Activated naive CD4-positive, alpha-beta T cell treated with anti-CD3 and anti-CD28 coated beads, Interleukin-2, amount 50 U/mL, for 16 hours (primary cell): ENCODE measurements at regions not wholly inside any gene's neighbourhood (a gene's known extent, or its start where the extent isn't known, plus 50 kb on each side); places are given as distances from the start of the nearest gene placed in this dataset.

Experiments
- DNase-seq: peaks from one replicate; pipeline ENCODE4 v3.0.0-alpha.2; 2020

DNA sequence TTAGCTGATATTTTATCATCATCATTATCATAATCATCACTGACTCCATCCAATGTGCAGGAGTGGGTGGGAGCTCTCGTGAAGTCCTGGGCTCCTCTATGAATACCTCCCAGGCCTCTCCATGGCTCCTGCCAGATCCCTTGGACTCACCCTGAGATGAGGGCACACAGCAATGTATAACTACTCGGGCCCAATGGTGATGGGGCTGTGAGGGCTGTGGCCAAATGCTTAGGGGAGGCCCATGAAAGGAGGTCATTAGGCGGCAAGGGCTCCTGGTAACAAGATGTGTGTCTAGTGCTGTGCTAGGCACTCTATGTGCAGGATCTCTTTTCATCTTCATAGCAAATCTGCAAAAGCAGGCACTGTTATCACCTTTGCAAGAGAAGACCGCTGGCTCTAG, 270.9 kb downstream of the GLRX3 start:
- no peak for DNase-seq

DNA sequence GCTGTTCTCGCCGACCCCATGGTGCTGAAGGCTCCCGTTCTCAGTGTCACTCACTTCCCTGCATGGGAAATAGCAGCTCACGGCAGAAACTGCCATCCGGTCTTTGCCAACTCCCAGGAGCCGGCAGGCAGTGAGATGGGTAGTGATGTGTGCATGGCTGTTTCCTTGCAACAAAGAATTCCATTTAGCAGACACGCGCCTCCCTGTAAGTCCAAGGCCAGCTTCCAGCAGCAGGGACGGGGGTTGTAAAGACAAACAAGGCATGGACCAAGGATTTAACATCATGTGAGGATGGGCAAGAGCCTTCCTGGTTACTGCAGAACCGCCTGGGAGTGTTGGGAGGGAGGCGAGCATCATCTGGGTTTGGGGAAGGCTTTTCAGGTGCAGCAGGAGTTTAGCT, 273.1 kb downstream of the GLRX3 start:
- DNase-seq: no peak

DNA sequence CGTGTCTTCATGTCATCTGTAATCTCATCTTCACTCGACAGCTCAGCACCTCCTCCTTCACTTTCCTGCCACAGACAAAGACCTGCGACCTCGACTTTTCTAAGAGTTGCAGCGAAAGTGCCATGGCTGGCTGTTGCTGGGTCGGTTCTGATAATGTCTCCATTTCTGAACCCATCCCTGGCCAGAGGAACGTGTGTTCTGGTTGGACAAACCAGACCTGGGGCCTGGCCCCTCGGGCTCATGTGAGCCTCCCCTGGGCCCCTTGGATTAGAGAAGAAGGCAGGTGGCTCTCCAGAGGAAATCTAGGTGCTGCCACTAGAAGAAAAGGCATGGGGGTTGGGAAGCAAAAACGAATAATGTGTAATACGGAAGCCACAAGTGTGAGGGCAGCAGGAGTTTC, 273.7 kb downstream of the GLRX3 start:
- DNase-seq: no peak

DNA sequence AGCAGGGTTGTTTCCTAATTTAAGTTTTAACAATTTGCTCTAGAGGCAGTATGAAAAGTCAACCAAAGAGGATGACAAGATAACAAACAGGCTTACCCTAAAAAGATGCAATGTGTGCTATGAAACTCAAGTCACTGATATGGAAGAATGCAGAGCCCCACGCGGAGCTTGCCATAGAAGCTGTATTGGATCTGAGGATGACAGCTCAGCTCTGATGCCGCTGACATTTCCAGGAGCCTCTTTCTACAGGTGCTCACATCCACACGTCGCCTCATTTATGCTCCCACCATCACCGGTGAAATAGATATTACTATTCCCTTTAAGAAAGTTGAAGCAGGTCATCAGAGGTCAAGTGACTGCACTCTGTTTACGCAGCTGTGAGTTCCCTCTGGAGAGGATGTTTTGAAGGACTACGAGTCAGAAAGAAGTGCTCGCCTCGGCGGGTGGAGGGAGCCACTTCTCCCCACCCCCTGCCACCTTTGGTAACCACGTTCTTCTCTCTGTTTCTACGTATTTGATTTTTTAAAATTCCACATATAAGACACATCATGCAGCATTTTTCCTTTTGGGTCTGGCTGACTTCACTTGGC, 275.4 kb downstream of the GLRX3 start:
- DNase-seq: no peak

DNA sequence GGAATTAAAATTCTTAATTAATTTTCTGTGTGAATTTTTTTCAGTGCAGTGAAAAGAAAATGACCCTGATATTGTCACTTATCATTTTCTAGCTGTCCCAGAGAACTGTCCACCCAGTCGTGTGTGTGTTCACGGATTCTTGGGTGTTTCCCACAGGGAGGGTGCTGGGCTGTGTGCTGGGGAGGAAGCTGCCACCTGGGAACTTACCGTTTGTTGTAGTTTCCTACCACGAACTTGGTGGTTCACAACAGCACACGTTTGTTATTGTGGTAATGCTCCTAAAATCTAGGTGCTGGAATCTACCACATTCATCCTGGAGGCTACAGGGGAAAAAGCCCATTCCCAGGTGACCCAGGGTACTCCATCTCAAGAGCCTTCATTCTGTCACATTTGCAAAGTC, 276.1 kb downstream of the GLRX3 start:
- DNase-seq: no peak

DNA sequence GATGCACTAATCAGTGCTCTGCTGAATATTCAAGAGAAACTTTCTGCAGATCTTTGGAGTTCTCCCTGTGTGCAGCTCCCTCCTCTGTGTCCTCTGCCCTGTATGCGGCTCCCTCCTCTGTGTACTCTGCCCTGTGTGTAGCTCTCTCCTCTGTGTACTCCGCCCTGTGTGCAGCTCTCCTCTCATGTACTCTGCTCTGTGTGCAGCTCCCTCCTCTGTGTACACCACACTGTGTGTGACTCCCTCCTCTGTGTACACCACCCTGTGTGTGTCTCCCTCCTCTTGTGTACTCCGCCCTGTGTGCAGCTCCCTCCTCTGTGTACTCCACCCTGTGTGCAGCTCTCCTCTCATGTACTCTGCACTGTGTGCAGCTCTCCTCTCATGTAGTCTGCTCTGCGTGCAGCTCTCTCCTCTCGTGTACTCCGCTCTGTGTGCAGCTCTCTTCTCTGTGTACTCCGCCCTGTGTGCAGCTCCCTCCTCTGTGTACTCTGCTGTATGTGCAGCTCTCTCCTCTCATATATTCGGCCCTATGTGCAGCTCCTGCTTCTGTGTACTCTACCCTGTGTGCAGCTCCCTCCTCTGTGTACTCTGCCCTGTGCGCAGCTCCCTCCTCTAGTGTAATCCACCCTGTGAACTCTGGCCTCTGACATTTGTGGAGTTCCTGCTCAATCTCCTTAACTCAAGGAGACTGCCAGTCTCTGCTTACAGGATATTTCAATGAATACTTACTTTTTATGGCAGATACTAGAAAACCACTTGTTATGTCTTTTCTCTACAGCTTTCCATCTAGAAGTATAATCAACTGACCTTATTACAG, 280.4 kb downstream of the GLRX3 start:
- DNase-seq: no peak

DNA sequence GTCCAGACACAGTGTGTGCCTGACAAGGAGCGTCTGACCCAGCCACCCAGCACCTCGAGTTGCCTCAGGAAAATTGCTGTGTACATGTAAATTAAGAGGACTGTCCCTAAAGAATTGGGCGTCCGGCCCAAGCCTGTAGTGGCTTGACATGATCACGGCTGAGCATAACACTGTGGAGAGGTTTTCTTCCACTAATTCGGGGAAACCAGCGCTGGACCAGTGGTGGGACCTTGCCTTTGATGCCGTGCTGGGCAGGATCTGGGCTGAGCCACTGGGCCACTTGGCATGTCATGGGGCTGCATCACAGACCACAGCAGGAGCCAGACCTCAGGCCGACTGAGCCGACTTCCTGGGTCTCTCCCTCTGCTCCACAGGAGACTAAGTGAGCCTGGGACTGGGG, 282.5 kb downstream of the GLRX3 start:
- no peak for DNase-seq

- no peak for DNase-seq
Observed at GRCh38 chr10:130421909-130422308, 285.7 kb downstream of the GLRX3 start.

- DNase-seq: no peak
Observed at GRCh38 chr10:130422366-130423324, 286.5 kb downstream of the GLRX3 start.

- no peak for DNase-seq
Observed at GRCh38 chr10:130423455-130424305, 287.5 kb downstream of the GLRX3 start.

GRCh38 chr10:130424418-130424817, 288.2 kb downstream of the GLRX3 start:
- no peak for DNase-seq

DNA sequence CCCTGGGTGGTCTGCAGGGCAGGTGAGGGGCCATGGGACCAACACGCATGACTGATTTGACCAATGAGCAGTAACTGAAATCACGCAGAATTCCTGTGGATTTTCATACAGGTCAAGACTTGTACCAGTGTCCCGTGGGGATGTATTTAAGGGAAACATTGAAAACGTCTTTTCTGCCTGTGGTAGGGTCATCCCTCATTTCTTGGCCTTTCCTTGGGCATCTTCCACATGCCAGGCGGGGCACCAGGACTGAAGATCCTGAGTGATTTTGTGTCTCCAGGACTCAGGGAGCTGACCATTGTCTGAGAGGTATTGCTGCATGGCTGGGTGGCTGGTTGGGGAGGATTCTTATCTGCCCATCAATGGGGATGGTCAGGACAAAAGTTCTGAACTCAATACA, 289.0 kb downstream of the GLRX3 start:
- no peak for DNase-seq

DNA sequence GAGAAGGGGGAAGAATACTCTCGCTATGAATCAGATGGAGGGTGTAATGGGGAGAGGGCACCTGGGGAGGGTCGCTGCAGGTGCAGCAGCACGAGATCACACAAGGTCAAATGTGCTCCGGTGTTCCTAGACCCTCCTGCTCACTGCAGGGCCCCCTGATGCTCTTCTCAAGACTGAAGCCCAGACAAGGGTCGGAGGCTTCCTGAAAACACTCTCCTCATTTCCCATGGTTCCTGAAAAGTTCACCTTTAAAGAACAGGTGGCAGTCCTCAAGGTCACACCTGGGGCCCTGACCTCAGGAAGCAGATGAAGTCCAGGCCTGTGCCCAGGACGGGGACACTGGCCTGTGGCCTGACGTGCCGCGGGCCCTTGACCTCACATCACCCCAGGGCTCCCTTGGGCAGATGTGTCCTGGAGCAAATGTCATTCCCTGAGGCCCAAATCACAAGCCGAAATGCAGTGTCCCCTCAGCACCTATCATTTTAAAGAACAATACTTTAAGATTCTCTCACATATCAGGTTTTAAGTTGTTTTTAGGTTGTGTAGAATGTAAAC, 289.8 kb downstream of the GLRX3 start:
- DNase-seq: no peak

DNA sequence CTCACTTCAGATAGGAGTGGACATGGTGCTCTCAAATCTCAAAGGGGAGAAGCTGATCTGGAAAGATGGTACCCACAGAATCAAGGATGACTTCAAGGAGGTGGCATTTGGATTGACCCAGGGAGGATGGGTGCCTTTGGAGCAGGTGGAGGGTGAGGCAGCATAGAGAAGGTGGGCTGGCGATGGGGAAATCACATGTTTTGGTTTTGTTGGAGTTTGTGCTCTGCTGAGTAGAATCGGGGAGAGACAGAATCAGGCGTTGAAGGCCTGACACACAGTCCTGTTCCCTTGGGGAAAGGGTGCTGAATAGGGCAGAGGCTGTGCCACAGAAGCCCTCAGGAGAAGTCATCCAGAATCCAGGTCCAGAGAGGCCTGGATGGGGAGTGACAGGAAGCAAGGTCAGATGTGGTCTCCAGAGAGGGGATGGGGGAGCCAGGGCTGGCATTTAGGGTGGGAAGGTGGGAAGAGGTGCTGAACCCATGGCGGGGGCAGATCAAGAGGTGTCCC, 291.1 kb downstream of the GLRX3 start:
- no peak for DNase-seq

GRCh38 chr10:130428936-130429335, 292.7 kb downstream of the GLRX3 start:
- DNase-seq: no peak

DNA sequence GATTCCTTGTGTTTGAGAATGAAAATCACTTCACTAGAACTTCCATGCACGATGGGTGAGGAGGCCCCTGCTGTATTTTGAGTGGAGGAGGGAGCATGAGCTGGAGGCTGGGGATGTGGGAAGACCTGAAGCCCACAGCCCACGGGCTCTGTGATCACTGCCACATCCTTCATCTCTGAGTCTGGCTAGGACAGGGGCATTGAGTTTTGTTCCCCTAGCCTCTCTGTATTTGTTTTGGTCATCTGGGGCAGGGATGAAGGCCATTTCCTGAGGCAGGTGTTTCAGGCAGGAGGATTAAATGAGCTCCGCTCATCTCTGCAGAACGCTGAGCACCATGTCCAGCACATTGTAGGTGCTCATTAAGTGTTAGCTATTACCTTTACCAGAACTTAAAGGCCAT, 293.6 kb downstream of the GLRX3 start:
- DNase-seq: no peak

- DNase-seq: no peak
Observed at GRCh38 chr10:130430291-130430690, 294.1 kb downstream of the GLRX3 start.

DNA sequence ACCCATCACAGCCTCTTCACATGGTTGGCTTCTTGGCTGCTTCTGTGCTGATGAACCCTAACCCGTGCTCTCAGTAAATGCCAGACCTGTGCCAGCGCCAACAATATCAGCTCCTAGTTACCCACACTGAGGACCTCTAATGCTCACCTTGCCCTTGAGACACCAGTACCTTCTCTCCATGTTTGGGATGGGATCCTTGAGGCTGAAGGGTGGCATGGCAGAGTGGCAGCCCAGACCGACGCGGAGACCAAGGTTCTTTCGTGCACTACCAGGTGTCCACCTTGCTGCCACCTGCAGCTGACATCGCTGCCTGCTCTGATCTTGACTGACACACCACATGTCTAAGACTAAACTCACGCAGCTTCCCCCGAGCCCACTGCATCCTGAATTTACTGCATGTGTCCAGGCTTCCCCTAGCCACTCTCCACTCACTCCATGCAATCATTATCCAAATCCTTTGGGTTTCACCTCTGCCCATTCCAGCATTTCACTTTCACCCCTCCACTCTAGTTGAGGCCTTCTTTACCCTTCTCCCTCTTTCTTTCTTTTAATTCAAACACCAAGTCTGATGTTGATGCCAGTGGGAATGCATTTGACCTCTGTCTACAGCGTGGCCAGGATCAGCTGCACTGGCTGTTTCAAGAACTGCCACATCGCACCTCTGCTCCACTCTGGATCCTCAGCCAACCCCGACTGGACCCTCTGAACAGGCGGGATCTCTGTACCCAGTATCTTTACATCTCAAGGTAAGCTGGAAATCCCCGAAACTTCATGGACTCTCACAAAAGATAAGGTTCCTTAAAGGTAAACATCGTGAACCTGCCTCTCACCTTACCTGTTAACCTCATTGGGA, 294.9 kb downstream of the GLRX3 start:
- DNase-seq: no peak

DNA sequence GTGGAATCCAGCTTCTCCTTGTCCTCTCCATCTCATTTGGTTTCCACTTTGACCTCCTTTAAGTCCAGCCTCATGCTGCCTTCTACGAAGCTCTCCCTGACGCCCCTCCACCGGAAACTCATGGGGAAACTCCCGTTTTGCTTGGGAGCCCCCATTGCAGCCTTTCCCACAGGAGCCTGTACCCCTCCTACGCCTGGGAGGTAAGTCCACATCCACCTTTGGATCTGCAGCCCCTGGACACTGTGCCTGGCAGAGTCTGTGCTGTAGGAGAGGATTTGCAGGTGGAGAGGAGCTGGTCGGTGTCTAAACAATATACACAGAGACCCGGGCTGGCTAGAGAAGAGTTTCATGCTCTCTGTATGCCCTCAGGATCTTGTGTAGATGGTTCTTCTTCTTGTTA, 296.1 kb downstream of the GLRX3 start:
- DNase-seq: no peak

DNA sequence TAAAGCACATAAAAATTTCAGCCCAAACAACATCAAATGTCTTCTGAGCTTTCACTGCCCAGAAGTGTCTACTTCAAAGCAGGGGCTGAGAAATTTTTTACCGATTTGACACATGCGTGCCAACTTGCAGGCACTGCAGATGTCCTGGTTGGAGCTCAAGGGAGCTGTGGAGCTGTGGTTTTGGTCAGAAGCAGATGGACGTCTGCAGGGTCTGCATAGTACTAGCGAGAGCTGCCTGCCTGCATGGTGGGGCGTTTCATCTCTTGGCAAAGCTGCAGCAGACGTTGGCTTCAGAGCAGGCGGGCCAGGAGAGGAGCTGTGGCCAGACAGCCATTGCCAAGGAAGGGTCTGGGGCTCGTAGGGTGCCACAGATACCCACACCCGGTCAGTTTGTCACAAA, 296.7 kb downstream of the GLRX3 start:
- no peak for DNase-seq
